SHP77 treated with DMSO at 0.1 percent for 48 hours (cell line): ENCODE measurements at regions not wholly inside any gene's neighbourhood (a gene's known extent, or its start where the extent isn't known, plus 50 kb on each side); places are given as distances from the start of the nearest gene placed in this dataset.

Experiments
- DNase-seq: peaks from one replicate; lab custom pipeline; 2025; lab: John Stamatoyannopoulos, UW

DNA sequence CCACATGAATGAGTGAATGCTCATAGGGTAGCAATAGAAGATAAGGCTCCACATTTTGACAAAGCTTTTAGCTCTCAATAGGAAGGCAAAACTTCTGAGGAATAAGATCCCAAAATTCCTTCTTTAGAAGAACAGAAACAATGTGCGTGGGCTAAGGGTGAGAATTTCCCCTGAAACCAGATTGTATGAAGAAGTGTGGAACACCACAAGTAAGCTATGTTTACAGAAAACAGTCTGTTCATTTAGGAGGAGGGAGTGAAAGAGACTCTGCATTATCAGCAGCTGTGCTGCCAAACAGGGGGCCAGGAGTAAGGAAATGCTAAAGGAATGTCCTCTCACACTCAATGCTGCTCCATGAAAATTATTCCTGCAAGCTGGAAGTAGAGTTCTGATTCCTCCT, 851.6 kb downstream of the CENPC start:
- no peak for DNase-seq

DNA sequence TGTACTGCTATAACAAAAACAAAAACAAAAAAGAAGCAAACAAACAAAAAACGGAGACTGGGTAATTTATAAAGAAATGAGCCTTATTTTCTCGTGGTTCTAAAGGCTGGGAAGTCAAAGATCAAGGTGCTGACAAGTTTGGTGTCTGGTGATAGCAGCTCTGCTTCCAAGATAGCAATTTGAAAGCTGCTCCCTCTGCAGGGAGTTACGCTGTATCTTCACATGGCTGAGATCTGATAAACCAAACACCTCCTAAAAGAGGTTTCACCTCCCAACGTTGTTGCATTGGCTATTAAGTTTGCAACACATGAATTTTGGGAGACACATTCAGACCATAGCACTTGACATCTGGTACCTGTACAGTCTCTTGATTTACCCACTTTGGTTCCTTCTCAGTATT, 854.2 kb downstream of the CENPC start:
- no peak for DNase-seq

DNA sequence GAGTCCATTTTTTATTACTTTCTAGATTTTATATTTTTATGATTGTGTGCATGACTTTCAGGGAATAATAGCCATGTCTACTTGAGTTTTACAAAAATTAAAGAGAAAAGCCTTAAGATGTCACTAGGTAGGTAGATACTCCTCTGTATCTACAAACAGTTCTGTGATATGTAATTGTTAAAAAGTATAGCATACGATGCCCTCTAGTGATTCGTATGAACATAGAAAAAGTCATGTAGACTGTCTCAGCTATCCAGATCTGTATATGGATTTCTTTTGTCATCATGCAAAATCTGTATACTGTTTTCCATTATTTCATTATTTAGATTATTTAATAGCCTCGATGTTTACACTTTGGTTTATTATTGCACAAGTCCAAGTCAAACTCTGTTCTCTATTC, 856.6 kb downstream of the CENPC start:
- peak; percentile 51 for DNase-seq

DNA sequence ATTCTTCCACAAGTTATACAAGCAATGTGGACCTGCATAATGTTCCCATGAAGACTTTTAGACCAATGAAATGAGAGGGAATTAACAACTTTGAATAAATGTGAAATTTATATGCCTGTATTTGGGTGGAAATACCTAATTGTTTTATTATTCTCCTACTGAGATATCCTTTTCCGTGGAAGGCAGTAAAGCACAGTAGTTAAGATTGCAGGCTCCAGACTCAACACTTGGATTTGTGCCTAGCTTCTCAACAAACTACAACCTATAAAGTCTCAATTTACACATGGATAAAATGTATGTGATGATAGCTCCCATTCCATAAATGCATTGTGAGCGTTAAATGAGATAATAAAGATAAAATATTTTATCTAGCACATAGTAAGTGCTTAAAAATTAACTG, 857.8 kb downstream of the CENPC start:
- DNase-seq: no peak

- DNase-seq: no peak
Observed at GRCh38 chr4:66681962-66682361, 863.3 kb downstream of the CENPC start.

GRCh38 chr4:66667249-66667648, 878.1 kb downstream of the CENPC start:
- DNase-seq: no peak

GRCh38 chr4:66662620-66663019, 882.7 kb downstream of the CENPC start:
- no peak for DNase-seq

GRCh38 chr4:66658809-66659208, 886.5 kb downstream of the CENPC start:
- no peak for DNase-seq

DNA sequence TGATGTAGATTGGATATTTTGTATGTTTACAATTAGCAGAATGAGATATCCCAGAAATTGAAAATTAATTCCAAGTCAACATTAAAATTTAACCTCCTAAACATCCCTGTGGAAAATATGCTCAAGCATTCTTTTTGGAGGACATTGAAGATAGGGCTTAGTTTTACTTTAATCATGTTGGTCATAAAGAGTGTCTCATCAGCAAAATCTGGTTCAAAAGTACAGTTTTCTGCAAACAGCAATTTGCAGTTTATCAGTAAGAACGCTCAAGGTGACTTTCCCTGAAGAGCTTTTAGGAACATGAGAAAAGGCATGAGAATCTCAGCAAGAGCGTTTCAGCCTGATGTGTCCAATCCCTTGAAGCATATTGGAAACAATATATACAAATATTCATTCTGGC, 889.8 kb downstream of the CENPC start:
- DNase-seq: no peak

GRCh38 chr4:66653937-66654336, 891.4 kb downstream of the CENPC start:
- DNase-seq: no peak

DNA sequence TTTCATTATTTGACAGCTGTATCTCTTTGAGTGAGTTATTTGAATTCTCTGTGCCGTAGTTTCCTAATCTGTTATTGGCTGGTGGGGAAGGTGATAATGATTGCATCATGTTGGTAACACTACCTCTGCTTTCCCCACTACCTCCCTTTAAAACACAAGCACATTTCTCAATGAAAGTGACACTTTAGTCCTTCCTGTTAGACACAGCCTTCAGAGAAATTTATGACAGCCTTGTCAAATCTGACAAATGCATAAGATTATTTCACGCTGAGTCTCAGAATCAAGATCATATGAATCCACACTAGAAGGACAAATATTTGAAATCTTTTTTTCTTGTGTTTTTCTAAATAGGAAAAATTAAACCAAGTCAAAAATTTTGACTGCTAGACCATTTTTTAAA, 896.1 kb downstream of the CENPC start:
- no peak for DNase-seq

DNA sequence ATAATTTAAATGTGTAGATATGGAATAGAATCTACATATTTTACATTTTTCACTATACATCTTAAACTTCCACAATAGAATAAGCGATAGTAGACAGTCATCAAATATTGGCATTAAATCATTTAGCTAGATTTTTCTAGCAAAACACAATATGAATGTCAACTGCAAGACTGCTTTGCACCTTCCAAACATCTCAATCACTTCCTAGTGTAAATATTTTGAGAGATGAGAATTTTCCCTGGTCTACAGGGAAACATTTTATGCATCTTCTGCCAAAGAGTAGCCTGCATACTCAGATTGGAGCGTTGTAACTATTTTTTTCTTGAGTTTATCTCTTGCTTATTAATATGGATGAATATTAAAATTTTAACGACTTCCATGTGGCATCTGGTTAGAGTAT, 897.4 kb downstream of the CENPC start:
- DNase-seq: no peak

- DNase-seq: no peak
Observed at GRCh38 chr4:66647476-66647875, 897.8 kb downstream of the CENPC start.

DNA sequence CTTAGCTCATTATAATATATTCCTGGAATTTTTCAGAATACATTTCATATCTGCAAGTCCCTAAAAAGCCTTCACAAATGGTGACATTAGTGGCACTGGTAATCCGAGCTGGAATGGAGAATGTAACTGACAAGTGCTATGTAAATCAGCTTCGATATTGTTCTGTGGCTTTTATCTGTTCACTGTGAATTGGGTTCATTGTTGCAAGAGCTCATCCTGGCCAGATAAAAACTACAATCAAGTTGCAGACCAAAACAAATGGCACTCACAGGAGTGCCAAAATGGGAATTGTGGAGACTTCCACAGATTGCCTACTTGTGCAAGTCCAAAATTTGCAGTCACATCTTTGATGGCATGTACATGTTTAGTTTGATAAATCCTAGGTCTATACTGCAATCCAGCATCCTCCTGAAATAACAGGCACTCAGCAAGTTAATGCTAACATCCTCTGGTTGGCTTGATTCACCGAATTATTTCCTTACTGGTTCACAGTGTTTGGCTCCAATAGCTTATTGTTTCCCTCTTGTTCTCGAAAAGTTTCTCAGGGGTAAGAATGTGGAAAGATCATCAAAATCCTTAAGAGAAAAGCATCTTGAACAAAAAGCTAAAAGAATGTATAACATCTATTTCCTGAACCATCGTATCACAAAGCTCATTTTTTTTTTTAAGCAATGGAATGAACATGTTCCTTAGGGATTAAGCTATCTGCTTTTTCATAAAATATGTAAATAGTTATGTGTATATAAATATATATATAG, 904.9 kb downstream of the CENPC start:
- DNase-seq: no peak

GRCh38 chr4:66639361-66639760, 905.9 kb downstream of the CENPC start:
- no peak for DNase-seq

DNA sequence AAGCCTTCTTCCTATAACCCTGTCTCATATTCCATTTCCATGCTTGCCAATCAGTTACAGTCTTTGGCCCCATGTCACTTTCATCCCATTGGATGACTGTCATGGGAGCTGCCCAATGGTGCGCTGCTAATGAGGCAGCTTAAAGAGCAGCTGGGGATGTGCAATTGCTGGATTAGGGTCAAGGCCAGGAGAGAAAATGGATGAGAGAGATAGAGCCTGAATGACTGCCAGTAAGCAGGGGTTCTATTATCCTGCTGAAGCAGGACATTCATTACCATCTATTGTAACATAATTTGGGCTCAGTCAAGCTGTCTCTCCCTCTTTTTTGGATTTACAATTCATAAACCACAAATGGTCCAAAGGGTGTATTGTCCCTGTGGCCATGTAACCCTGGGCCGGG, 909.0 kb downstream of the CENPC start:
- no peak for DNase-seq

- DNase-seq: no peak
Observed at GRCh38 chr4:66633477-66633876, 911.8 kb downstream of the CENPC start.

DNA sequence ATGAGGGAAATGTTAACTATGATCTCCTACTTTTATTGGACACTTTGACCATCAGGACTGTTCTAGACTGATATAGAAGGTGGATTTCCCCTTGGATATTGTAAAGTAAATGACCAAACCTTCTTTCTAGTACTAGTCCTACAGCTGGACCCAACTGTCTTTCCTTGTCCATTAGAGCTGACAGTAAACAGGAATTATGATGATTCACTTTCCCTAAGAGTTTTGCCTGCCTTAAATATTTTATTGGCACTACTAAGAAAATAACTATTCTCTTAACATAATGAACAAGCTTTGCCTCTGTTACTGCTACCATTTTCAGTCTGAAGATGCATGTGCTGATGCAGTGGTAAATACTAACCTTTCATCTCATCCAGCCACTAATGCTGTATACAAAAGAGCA, 915.4 kb downstream of the CENPC start:
- DNase-seq: no peak

GRCh38 chr4:66628146-66628545, 917.2 kb downstream of the CENPC start:
- peak; percentile 48 for DNase-seq

DNA sequence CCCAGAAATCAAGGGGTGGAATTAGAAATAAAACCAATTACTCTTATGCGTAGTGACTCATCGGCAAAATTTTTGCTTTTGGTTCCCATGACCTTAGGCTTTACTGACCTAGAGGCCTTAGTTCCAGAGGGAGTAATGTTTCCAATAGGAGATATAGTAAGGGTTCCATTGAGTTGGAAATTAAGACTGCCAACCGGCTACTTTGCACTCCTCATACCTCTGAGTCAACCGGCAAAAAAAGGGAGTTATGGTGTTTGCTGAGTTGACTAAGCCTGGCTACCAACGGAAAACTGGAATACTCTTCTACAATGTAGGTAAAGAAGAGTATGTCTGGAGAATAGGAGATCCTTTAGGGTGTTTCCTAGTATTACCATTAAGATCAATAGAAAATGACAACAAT, 919.8 kb downstream of the CENPC start:
- no peak for DNase-seq

GRCh38 chr4:66613591-66613990, 931.7 kb downstream of the CENPC start:
- DNase-seq: no peak

DNA sequence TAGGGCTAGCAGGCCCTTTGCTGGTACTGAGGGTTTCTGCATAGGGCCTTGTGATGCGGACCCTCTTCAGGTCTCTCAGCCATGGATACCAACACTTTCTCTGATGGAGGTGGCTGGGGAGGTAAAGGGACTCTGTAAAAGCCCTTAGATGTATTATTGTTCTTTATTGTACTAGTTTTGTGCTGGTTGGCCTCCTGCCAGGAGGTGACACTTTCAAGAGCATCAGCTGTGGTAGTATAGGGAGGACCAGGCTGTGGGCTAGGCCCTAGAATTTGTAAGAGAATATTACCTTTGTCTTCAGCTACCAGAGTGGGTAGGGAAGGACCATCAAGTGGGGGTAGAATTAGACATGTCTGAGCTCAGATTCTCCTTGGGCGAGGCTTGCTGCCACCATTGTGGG, 936.3 kb downstream of the CENPC start:
- no peak for DNase-seq

DNA sequence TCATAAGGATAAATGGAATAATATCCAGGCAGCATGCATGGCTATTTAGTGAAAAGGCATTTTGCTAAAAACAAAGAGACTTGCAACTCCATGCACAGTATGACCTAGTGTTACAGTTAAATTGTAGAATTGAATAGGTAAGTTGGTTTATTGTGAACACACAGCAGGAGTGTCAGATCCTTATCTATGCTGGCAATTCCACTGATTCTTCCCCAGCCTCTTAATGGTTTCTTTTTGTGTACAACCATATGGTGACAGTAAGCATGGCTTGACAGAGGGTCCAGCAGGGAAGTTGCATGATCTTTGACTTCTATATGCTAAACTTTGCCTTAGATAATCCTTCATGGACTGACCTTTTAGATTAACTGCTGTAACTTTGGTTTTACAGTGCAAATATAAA, 936.6 kb upstream of the EPHA5 start:
- no peak for DNase-seq

DNA sequence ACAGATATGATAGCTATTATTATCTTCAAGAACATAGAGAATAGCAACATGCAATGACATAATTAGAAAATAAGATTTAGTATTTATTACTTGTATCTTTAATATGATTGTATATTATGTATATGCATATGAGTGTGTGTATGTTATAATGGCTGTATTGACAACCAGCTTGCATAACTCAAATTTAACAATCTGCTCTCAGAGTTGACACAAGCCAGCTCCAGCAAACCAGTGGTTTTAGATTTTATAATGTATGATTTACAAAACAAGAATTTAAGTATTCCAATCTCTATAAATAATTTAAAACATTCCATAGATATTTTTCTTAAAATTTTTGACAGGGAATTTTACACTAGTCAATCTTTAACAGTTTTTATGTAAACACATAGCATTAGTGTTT, 935.9 kb upstream of the EPHA5 start:
- DNase-seq: no peak

- no peak for DNase-seq
Observed at GRCh38 chr4:66604192-66604591, 933.9 kb upstream of the EPHA5 start.
